NB4 (cell line): ENCODE measurements at regions not wholly inside any gene's neighbourhood (a gene's known extent, or its start where the extent isn't known, plus 50 kb on each side); places are given as distances from the start of the nearest gene placed in this dataset.

Source experiments
- DNase-seq: peaks from one replicate; pipeline ENCODE4 v3.0.0; 2010; ENCODE audit warnings: low read depth
- H3K4me3 ChIP-seq: one replicate; pipeline ENCODE4 v1.5.1; 2011; ENCODE audit warnings: mild to moderate bottlenecking, low read depth, low read length, moderate library complexity
- MAX ChIP-seq: IDR thresholded peaks from 2 replicates; pipeline ENCODE4 v1.6.1; 2011; ENCODE audit warnings: low read depth, low read length
- MYC ChIP-seq: IDR thresholded peaks from 2 replicates; pipeline ENCODE4 v1.6.1; 2011; ENCODE audit warnings: low read depth, low read length
- POLR2A ChIP-seq: IDR thresholded peaks from 2 replicates; pipeline ENCODE4 v1.6.1; 2011; ENCODE audit warnings: mild to moderate bottlenecking; ENCODE audit not compliant: insufficient read length; ENCODE audit errors: extremely low read depth
- TF ChIP-seq, protein P1 (sequence below): IDR thresholded peaks from one replicate; pipeline ENCODE4 v1.5.1; 2012; ENCODE audit warnings: low read depth, low read length

DNA sequence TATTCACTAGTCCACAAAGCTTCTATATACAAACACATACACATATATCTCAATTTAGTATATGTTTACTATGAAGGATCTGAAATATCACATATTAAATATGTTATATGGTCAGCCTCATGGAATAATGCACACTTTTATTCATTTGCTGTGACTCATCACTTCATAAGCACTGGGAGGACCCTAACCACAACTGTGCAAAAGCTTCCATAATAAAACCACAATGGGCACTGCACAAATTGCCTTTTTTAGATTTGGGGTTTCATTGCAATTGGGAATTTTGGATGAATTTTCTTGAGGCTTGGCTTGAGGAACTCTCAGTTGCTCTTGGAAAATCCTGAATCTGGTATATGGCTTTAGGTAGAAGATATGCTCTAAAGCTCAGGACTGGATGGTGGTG lies 399.4 kb downstream of the C12orf75 start:
- TF ChIP-seq MYC (no peak), POLR2A (no peak), MAX (no peak)
- TF ChIP-seq, protein P1, sequence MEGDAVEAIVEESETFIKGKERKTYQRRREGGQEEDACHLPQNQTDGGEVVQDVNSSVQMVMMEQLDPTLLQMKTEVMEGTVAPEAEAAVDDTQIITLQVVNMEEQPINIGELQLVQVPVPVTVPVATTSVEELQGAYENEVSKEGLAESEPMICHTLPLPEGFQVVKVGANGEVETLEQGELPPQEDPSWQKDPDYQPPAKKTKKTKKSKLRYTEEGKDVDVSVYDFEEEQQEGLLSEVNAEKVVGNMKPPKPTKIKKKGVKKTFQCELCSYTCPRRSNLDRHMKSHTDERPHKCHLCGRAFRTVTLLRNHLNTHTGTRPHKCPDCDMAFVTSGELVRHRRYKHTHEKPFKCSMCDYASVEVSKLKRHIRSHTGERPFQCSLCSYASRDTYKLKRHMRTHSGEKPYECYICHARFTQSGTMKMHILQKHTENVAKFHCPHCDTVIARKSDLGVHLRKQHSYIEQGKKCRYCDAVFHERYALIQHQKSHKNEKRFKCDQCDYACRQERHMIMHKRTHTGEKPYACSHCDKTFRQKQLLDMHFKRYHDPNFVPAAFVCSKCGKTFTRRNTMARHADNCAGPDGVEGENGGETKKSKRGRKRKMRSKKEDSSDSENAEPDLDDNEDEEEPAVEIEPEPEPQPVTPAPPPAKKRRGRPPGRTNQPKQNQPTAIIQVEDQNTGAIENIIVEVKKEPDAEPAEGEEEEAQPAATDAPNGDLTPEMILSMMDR, result no peak
- no peak overlapping the region for H3K4me3 ChIP-seq
- no peak for DNase-seq

- no peak for DNase-seq
- H3K4me3 ChIP-seq, result no peak overlapping the region
- no peak for TF ChIP-seq POLR2A
- no peak for TF ChIP-seq MAX
- TF ChIP-seq, protein P1, result no peak
- no peak for TF ChIP-seq MYC
Measured at GRCh38 chr12:105733579-105733978, 403.1 kb downstream of the C12orf75 start.

DNA sequence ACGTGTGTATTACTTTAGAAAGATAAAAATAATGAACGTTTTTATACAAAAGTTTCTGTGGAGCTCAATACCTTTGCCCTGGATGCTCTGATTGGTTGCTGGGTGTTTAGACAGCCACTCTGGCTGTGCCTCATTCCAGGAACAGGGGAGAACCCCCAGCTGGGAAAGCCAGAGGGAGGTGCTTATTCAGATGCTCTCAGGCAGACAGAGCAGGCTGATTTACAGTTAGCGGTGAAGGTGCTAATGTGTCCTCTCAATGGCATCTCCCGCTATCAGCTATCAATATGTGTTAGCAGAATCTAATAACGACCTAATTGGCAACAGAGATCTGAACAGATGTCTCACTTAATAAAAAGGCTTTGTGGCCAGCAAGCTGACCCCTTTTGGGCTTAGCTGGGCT lies 402.3 kb downstream of the NUAK1 start:
- TF ChIP-seq, protein P1, result no peak
- TF ChIP-seq MYC (no peak), POLR2A (no peak), MAX (no peak)
- no peak for DNase-seq
- no peak overlapping the region for H3K4me3 ChIP-seq

DNA sequence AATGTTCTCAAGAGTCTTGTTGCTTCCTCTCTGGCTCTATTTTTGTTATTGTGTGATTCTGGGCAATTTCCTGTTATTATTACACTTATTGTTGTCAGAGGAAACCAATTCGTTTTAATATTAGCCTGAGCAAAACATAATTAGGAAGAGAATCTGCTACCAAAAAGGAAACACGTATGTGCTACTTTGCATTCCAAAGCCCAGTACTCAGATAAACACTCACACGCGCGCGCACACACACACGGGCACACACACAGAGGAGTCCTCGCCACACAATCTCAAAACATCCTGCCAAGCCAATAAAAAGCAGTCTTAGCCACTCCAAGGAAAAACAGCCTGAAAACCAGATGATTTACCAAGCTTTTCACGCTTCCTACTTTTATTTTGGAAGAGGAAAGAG lies 400.7 kb downstream of the NUAK1 start:
- H3K4me3 ChIP-seq, result no peak overlapping the region
- no peak for TF ChIP-seq POLR2A
- TF ChIP-seq, protein P1, result no peak
- no peak for TF ChIP-seq MYC
- TF ChIP-seq MAX, result no peak
- no peak for DNase-seq

- no peak for TF ChIP-seq MYC
- no peak for TF ChIP-seq POLR2A
- no peak for TF ChIP-seq MAX
- TF ChIP-seq, protein P1, result no peak
- no peak overlapping the region for H3K4me3 ChIP-seq
- DNase-seq, result no peak
Measured at GRCh38 chr12:105740369-105740768, 398.4 kb downstream of the NUAK1 start.
